Lower lobe of right lung (tissue), 2 donors: ENCODE measurements at regions not wholly inside any gene's neighbourhood (a gene's known extent, or its start where the extent isn't known, plus 50 kb on each side); places are given as distances from the start of the nearest gene placed in this dataset.

ENCODE experiments used
- ATAC-seq, 2 donors: fragments of 200-7000 bp; cut with Tn5 transposase; one replicate each; pipeline ENCODE4 v1.9.1; 2020 to 2022; ENCODE audit warnings: mild to moderate bottlenecking in 2 of 2, moderate library complexity in 2 of 2
- DNase-seq: peaks from one replicate; pipeline ENCODE4 v3.0.0-alpha.2; 2020
- H3K27ac ChIP-seq: fragments of 200-600 bp; one replicate; pipeline ENCODE4 v1.8.0; 2022
- H3K27me3 ChIP-seq: fragments of 200-600 bp; one replicate; pipeline ENCODE4 v1.8.0; 2022; ENCODE audit warnings: low read depth
- H3K36me3 ChIP-seq: fragments of 200-600 bp; one replicate; pipeline ENCODE4 v1.8.0; 2022; ENCODE audit warnings: mild to moderate bottlenecking
- H3K4me1 ChIP-seq: fragments of 200-600 bp; one replicate; pipeline ENCODE4 v1.8.0; 2022
- H3K4me3 ChIP-seq: fragments of 200-600 bp; one replicate; pipeline ENCODE4 v1.8.0; 2022; ENCODE audit warnings: mild to moderate bottlenecking
- H3K9me3 ChIP-seq: fragments of 200-600 bp; one replicate; pipeline ENCODE4 v1.8.0; 2022
- CTCF ChIP-seq: fragments of 200-600 bp; IDR thresholded peaks from one replicate; pipeline ENCODE4 v1.8.0; 2022; ENCODE audit warnings: antibody characterized with exemption, mild to moderate bottlenecking
- intact Hi-C: fragments of 100-400 bp; cut with DNase I; formaldehyde crosslinking; loops from one replicate; pipeline ENCODE4 v1.11.0; 2022
- donor health status: DM: no; HTN: yes; CAD: no; lungs with severe emphysema.

GRCh38 chrX:130555757-130556156 is 154.0 kb downstream of the RBMX2 start:
- no peak for ATAC-seq
- H3K9me3 ChIP-seq: no peaks in the 10 kb centered on the region
- intact Hi-C loops: no loop called here

GRCh38 chrX:130556951-130557350 is 155.2 kb downstream of the RBMX2 start:
- DNase-seq (no peak), ATAC-seq (no peak)
- Histone ChIP-seq H3K9me3 (no peaks in the 10 kb centered on the region), H3K4me1 (no peaks in the 10 kb centered on the region), H3K27me3 (no peaks in the 10 kb centered on the region), H3K4me3 (no peak overlapping the region), H3K36me3 (no peaks in the 10 kb centered on the region), H3K27ac (no peak overlapping the region)
- intact Hi-C loops: no loop called here
- TF ChIP-seq CTCF: no peak

More at GRCh38 chrX:130555757-130556156, 154.0 kb downstream of the RBMX2 start:
- no peak overlapping the region for H3K27ac ChIP-seq
- no peak for DNase-seq
- no peaks in the 10 kb centered on the region for H3K4me1 ChIP-seq
- no peaks in the 10 kb centered on the region for H3K27me3 ChIP-seq
- no peaks in the 10 kb centered on the region for H3K36me3 ChIP-seq
- no peak overlapping the region for H3K4me3 ChIP-seq
- TF ChIP-seq CTCF: no peak

GRCh38 chrX:130560544-130560943 is 158.8 kb downstream of the RBMX2 start:
- no peaks in the 10 kb centered on the region for H3K27me3 ChIP-seq
- H3K4me3 ChIP-seq: no peak overlapping the region
- DNase-seq: no peak
- H3K27ac ChIP-seq: no peak overlapping the region
- intact Hi-C loops: no loop called here
- H3K36me3 ChIP-seq: no peaks in the 10 kb centered on the region
- ATAC-seq: no peak
- no peaks in the 10 kb centered on the region for H3K4me1 ChIP-seq
- H3K9me3 ChIP-seq: no peaks in the 10 kb centered on the region
- no peak for TF ChIP-seq CTCF

GRCh38 chrX:130561930-130562329 is 160.1 kb downstream of the RBMX2 start:
- no peak for ATAC-seq
- Histone ChIP-seq H3K27me3 (no peaks in the 10 kb centered on the region), H3K4me3 (no peak overlapping the region), H3K27ac (no peak overlapping the region), H3K9me3 (no peaks in the 10 kb centered on the region), H3K36me3 (no peaks in the 10 kb centered on the region), H3K4me1 (no peaks in the 10 kb centered on the region)
- DNase-seq: no peak
- intact Hi-C loops: no loop called here
- TF ChIP-seq CTCF: no peak

- DNase-seq (no peak), ATAC-seq (no peak)
- no peak for TF ChIP-seq CTCF
- Histone ChIP-seq H3K9me3 (no peaks in the 10 kb centered on the region), H3K4me1 (no peaks in the 10 kb centered on the region), H3K36me3 (no peaks in the 10 kb centered on the region), H3K4me3 (no peak overlapping the region), H3K27ac (no peak overlapping the region), H3K27me3 (no peaks in the 10 kb centered on the region)
- intact Hi-C loops: no loop called here
Observed at GRCh38 chrX:130563476-130563875, 161.7 kb downstream of the RBMX2 start.
